Omental fat pad (tissue), 3 donors: ENCODE measurements at regions not wholly inside any gene's neighbourhood (a gene's known extent, or its start where the extent isn't known, plus 50 kb on each side); places are given as distances from the start of the nearest gene placed in this dataset.
"Not testable (repeated sequence)": the region's sequence is repeated elsewhere in the genome, so short reads cannot be mapped to it uniquely, and the experiment has no call there.

Experiments used
- ATAC-seq: fragments of 150-250 bp; one replicate; pipeline ENCODE4 v1.9.1; 2016; ENCODE audit warnings: mild to moderate bottlenecking, moderate library complexity; ENCODE audit not compliant: low FRiP score
- DNase-seq: peaks from one replicate; pipeline ENCODE4 v3.0.0-alpha.2; 2019; ENCODE audit warnings: low spot score
- TF ChIP-seq, protein P1 (sequence below), 3 donors: fragments of 450-650 bp; IDR thresholded peaks; one replicate each; pipeline ENCODE4 v1.5.1; 2016 to 2017; ENCODE audit warnings: antibody characterized with exemption in 3 of 3, mild to moderate bottlenecking in 3 of 3, moderate library complexity in 2 of 3

DNA sequence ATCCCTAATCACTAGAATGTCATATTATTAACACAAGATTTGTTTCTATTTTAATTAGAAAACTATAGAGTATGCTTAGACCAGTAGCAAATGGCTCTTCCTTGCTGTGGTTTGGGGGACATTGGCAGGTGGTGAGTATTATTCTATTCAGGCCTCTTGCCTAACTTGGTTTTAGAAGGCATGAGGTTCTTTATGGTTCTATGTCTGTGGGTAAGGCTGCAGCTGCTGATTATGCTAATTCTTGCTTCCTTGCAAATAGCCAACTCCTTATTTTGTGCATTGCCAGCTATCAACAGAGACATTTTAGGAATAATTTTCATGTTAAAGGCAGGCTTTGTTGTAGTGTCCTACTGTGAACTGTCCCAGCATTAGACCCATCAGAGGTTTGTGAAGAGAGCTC is 1344.9 kb downstream of the UQCRFS1 start:
- TF ChIP-seq, protein P1, sequence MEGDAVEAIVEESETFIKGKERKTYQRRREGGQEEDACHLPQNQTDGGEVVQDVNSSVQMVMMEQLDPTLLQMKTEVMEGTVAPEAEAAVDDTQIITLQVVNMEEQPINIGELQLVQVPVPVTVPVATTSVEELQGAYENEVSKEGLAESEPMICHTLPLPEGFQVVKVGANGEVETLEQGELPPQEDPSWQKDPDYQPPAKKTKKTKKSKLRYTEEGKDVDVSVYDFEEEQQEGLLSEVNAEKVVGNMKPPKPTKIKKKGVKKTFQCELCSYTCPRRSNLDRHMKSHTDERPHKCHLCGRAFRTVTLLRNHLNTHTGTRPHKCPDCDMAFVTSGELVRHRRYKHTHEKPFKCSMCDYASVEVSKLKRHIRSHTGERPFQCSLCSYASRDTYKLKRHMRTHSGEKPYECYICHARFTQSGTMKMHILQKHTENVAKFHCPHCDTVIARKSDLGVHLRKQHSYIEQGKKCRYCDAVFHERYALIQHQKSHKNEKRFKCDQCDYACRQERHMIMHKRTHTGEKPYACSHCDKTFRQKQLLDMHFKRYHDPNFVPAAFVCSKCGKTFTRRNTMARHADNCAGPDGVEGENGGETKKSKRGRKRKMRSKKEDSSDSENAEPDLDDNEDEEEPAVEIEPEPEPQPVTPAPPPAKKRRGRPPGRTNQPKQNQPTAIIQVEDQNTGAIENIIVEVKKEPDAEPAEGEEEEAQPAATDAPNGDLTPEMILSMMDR (IDR thresholded peaks at IDR 0.05) = no peak
- ATAC-seq (no peak), DNase-seq (no peak)

- DNase-seq = no peak
- TF ChIP-seq, protein P1 (IDR thresholded peaks at IDR 0.05) = no peak
Observed at GRCh38 chr19:27865927-27866777, 1346.8 kb downstream of the UQCRFS1 start.

DNA sequence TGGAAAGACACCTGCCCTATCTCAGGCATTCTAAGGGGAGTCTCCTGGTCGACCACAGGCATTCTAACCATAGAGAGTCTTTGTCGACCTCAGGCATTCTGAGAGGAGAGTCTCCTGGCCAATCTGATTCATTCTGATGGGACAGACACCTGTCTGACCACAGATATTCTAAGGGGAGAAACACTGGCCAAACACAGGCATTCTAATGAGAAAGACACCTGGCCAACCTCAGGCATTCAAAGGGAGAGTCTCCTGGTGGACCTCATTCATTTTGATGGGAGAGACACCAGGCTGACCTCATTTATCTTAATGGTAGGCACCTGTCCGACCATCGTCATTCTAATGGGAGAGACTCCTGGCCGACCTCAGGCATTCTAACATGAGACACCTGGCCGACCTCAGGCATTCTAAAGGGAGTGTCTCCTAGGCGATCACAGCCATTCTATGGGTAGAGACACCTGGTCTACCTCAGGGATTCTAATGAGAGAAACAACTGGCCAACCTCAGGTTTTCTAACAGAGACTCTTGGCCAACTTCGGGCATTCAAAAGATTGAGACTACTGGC is 1351.5 kb downstream of the UQCRFS1 start:
- ATAC-seq (no peak), DNase-seq (no peak)
- TF ChIP-seq, protein P1 (IDR thresholded peaks at IDR 0.05) = no peak

More at GRCh38 chr19:27865927-27866777, 1346.8 kb downstream of the UQCRFS1 start:
- no peak for ATAC-seq

DNA sequence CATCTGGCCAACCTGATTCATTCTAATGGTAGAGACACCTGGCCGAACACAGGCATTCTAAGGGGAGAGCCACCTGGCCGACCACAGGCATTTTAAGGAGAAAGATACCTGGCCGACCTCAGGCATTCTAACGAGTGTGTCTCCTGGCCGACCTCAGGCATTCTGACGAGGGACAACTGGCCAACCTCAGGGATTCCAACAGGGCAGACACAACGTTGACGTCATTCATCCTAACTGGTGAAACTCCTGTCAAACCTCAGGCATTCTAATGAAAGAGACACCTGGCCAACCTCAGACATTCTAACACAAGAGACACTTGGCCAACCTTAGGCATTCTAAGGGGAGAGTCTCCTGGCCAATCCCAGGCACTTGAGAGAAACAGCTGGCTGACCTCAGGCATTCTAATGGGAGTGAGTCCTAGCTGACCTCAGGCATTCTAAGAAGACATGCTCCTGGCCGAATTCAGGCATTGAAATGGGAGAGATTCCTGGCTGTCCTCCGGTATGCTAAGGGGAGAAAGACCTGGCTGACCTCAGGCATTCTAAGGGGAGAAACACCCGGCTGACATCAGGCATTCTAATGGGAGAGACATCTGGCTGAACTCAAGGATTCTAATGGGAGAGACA is 1352.5 kb downstream of the UQCRFS1 start:
- DNase-seq (no peak), ATAC-seq (no peak)
- TF ChIP-seq, protein P1 (IDR thresholded peaks at IDR 0.05) = no peak

DNA sequence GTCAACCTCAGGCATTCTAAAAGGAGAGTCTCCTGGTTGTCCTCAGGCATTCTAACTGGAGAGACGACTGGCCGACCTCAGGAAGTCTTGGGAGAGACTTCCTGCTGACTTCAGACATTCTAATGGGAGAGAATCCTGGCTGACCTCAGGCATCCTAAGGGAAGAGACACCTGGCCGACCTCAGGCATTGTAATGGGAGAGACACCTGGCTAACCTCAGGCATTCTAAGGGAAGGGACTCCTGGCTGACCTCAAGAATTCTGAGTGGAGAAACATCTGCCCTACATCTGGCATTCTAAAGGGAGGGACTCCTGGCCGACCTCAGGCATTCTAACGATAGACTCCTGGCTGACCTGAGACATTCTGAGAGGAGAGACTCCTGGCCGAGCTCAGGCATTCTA is 1353.3 kb downstream of the UQCRFS1 start:
- TF ChIP-seq, protein P1 (IDR thresholded peaks at IDR 0.05) = no peak
- no peak for DNase-seq

DNA sequence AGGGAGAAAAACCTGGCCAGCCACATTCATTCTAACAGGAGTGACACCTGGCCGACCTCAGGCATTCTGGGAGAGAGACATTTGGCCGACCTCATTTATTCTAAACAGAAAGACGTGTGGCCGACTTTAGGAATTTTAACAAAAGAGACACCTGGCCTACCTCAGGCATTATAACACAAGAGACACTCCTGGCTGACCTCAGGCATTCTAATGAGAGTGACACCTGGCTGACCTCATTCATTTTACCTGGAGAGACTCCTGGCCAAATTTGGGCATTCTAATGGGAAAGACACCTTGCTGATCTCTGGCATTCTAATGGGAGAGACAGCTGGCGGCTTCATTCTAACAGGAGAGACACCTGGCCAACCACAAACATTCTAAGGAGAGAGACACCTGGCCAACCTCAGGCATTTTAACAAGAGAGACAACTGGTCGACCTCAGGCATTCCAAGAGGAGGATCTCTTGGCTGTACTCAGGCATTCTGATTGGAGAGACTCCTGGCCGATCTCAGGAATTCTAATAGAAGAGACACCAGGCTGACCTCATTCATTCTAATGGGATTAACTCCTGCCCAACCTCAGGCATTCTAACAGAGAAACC is 1353.9 kb downstream of the UQCRFS1 start:
- no peak for DNase-seq
- TF ChIP-seq, protein P1 (IDR thresholded peaks at IDR 0.05) = no peak
- no peak for ATAC-seq

More for the DNA sequence above, 1353.3 kb downstream of the UQCRFS1 start:
- ATAC-seq = no peak

DNA sequence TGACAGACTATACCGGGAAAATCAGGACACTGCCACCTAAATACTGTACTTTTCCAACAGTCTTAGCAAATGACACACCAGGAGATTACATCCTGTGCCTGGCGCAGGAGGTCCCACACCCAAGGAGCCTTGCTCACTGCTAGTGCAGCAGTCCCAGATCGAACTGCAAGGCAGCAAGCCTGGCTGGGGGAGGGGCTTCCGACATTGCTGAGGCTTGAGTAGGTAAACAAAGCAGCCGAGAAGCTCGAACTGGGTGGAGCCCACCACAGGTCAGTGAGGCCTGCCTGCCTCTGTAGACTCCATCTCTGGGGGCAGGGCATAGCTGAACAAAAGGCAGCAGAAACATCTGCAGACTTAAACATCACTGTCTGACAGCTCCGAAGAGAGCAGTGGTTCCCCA is 1360.0 kb downstream of the UQCRFS1 start:
- DNase-seq, ATAC-seq: not testable (repeated sequence)
